Tibial nerve (tissue), 4 donors: ENCODE measurements at regions not wholly inside any gene's neighbourhood (a gene's known extent, or its start where the extent isn't known, plus 50 kb on each side); places are given as distances from the start of the nearest gene placed in this dataset.

Experiments
- EP300 ChIP-seq, 2 donors: sonication (generic); formaldehyde crosslinking; IDR thresholded peaks; one replicate each; pipeline ENCODE4 v1.6.1; 2017; ENCODE audit warnings: antibody characterized with exemption in 2 of 2, mild to moderate bottlenecking in 1 of 2
- POLR2A ChIP-seq, 2 donors: fragments of 450-650 bp; IDR thresholded peaks; one replicate each; pipeline ENCODE4 v1.6.1; 2017; ENCODE audit warnings: antibody characterized with exemption in 2 of 2, mild to moderate bottlenecking in 2 of 2, moderate library complexity in 2 of 2
- TF ChIP-seq, protein P1 (sequence below), 5 experiments: fragments of 200-600 bp in 3 of 5; fragments of 450-650 bp in 2 of 5; sonication (generic) in 3 of 5; IDR thresholded peaks; one replicate each; pipeline ENCODE4 v1.5.1; 2016 to 2019; ENCODE audit warnings: antibody characterized with exemption in 5 of 5, mild to moderate bottlenecking in 3 of 5, moderate library complexity in 2 of 5

DNA sequence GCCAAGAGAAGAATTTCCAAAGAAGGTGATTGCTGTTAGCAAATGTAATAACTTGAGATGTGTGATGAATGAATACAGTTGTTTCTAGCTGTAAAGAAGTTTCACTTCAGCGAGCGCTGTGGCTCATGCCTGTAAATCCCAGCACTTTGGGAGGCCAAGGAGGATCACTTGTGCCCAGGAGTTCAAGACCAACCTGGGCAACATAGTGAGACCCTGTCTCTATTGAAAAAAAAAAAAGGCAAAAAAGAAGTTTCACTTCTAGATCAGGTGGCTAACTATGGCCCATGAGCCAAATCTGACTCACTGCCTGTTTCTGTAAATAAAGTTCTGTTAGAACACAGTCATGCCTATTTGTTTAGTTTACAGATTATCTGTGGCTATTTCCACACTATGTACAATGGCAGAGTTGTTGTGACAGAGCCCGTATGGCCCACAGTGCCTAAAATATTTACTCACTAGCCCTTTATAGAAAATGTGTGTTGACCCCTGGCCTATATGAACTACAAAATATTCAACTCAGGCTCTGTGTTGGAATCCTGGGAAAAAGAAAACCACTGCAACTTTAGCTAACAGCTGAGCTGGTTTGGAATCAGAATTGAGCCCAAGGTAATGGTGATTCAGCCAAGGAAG lies 54.1 kb upstream of the PRPS1 start:
- TF ChIP-seq, protein P1, sequence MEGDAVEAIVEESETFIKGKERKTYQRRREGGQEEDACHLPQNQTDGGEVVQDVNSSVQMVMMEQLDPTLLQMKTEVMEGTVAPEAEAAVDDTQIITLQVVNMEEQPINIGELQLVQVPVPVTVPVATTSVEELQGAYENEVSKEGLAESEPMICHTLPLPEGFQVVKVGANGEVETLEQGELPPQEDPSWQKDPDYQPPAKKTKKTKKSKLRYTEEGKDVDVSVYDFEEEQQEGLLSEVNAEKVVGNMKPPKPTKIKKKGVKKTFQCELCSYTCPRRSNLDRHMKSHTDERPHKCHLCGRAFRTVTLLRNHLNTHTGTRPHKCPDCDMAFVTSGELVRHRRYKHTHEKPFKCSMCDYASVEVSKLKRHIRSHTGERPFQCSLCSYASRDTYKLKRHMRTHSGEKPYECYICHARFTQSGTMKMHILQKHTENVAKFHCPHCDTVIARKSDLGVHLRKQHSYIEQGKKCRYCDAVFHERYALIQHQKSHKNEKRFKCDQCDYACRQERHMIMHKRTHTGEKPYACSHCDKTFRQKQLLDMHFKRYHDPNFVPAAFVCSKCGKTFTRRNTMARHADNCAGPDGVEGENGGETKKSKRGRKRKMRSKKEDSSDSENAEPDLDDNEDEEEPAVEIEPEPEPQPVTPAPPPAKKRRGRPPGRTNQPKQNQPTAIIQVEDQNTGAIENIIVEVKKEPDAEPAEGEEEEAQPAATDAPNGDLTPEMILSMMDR (IDR thresholded peaks at IDR 0.05), result no peak
- TF ChIP-seq EP300 (IDR thresholded peaks at IDR 0.05) (no peak), POLR2A (IDR thresholded peaks at IDR 0.05) (no peak)
